ENCODE measurements at regions not wholly inside any gene's neighbourhood (a gene's known extent, or its start where the extent isn't known, plus 50 kb on each side); places are given as distances from the start of the nearest gene placed in this dataset.
"Not testable (repeated sequence)": the region's sequence is repeated elsewhere in the genome, so short reads cannot be mapped to it uniquely, and the experiment has no call there.

DNA sequence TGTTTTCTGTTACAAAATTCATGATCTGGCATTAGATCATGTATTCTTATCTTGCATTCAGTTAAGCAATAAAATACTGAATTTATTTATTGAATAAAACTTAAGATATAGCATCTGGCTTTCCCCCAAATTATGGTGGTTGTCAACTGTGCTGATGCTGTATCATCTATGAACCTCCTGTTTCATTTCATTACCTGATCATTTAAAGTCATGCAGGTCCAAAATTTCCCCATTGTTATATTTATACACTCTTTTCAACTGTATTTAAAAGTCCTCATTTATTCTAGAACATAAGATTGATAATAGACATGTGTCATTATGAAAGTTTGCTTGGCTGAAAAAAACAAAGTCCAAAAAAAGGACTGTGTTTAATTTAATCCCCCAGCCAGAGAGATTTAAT lies 627.4 kb upstream of the ADGRB3 start:
- DNase-seq: no peak

DNA sequence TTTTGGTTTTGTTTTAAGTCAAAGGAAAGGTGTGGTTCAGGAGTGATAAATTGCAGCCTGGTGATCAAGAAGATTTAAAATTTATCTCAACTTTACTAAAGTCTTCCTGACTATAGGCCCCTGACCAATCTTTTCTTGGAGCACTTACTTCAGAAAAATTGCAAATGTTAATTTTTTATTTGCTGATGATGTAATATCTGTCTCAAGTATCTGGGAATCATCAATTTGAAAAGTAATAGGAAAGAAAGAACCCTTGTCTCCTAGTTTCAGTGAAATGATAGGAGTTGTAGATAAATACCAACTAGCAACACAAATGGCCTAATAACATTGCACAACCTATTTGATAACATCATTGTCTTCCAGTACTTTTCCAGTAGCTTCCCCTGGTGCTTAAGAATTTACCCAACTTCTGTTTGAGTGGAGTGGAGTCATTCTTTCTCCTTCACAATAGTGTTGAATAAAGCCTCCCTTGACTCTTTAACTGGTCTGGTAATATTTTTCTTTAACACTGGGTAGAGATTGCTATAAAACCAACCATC lies 648.3 kb upstream of the ADGRB3 start:
- DNase-seq: no peak

DNA sequence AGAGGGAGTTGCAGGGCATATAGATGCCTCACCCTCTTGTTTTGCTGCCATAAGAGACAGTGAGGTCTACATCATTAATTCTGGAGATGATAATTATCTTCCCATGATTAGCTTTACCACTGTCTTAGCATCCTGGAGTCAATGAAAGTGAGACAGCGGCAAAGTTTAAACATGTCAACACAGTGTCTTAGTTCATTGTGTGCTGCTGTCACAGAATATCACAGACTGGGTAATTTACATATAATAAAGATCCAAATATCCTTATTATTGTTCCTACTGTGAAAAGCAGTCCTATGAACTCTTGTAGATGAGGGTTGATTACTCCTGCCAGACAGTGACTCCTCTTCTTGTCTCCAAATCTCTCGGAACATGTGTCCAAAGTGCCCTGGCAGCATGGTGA lies 658.6 kb upstream of the ADGRB3 start:
- no peak for DNase-seq

DNA sequence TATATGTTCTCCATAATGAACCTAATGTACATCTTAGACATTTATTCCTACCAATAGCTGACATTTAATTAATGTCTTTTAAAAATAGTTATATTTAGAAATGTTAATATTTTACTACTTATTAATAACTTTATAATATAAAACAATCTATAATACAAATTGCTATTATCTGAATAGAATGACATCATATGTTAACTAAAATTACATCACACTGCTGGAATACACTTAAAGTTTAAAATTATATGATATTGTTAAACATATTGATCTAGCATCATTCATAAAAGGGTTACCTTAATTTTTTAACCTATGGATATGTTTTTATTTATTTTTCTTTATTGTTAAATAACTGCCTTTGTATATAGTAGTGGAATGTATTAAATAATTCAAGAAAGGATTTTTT lies 660.2 kb upstream of the ADGRB3 start:
- DNase-seq: no peak

DNA sequence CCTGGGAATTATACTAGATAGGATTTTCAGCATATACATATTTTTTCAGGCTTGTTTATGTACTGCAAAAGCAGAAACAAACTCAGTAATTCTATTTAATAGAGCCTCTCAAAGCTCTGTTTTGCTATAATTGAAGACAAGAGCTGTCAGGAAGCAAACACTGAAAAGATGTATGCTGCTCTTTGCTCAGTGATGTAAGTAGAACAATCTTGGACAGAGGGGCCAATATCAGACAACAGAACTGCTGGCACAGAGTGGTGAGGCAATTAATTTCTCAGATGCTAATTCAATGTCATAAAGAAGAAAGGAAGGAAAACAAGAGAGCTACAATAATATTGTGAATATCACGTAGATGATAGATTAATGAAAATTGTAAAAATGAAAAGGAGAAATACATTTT lies 663.3 kb upstream of the ADGRB3 start:
- no peak for DNase-seq

DNA sequence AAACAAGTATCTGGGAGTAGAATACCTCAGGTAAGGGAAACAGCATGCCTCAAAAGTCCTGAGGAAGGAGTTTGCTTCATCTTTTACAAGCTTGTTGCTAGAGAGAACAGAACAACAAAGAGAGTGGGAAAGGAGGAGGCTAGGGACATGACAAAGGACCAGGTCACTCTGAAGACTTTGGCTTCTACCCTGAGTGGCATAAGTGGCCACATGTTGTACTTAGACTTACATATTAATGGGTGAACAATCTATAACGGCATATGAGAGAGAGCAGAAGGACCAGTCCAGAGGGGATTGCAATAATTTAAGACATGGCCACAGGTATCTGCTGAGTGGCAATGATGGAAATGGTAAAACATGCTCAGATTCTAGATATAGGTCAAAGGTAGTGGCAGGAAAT lies 668.3 kb upstream of the ADGRB3 start:
- DNase-seq: no peak

DNA sequence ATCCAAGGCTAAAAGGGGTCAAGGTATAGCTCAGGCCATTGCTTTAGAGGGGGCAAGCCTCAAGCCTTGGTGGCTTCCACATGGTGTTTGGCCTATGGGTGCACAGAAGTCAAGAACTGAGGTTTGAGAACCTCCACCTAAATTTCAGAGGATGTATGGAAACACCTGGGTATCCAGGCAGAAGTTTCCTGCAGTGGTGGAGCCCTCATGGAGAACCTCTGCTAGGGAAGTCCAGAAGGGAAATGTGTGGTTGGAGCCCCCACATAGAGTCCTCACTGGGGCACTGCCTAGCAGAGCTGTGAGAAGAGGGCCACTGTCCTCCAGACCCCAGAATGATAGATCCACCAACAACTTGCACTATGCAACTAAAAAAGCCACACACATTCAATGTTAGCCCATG lies 678.7 kb upstream of the ADGRB3 start:
- no peak for DNase-seq

DNA sequence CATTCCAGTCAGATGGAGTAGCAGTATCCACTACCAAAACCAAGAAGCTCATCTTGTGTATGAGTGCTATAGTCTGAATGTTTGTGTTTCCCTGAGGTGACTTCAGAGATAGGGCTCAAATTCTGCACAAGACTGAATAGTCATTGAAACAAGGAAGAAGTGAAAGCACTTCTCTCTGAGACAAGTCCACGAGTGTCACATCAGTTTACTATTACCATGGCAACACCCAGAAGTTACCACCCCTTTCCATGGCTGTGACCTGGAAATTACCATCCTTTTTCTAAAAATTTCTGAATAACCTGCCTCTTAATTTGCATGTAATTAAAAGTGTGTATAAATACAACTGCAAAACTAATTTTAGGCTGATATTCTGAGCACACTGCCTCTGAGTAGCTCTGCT lies 682.1 kb upstream of the ADGRB3 start:
- no peak for DNase-seq

DNA sequence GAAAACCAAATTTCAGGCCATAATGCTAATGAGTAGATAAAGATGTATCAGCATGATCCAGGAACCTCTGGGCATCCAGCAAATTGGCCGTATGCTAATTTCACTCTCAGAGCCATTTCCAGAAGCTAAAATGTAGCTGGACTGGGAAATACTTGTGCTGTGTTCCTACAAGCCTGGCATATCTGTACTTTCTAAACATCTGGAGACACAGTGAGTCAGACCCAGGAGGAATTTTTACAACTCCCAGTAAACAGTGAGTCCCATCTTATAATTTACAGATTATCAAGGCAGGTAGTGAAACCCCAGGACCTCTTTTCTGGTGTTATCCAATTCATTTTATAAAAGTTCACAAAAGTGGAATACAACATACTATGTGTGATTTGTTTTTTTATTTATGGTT lies 683.0 kb upstream of the ADGRB3 start:
- no peak for DNase-seq

DNA sequence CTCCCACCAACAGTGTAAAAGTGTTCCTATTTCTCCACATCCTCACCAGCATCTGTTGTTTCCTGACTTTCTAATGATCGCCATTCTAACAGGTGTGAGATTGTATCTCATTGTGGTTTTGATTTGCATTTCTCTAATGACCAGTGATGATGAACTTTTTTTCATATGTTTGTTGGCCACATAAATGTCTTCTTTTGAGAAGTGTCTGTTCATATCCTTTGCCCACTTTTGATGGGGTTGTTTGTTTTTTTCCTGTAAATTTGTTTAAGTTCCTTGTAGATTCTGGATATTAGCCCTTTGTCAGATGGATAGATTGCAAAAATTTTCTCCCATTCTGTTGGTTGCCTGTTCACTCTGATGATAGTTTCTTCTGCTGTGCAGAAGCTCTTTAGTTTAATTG lies 687.3 kb upstream of the ADGRB3 start:
- not testable (repeated sequence) for DNase-seq

DNA sequence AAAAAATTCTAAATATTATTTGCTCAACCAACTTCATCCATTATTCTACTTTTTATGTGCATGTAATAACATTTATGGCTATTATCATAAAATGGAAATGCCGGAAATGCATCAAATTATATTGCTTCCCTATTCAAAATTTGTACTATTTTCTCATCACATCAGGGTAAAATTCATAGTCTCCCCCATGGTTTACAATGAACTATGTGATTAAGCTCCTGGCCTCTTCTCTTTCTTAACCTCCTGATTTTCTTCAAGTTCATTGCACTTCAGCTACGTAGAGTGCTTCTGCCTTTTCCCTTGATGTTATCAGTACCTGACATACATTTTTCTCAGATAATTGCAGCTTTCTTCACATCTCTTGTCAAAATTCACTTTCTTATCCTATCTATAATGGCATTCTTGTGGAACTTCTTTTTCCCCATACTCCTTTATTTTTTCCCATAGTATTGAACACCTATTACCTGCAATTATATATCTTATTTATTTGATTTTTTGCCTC lies 699.1 kb upstream of the ADGRB3 start:
- no peak for DNase-seq

DNA sequence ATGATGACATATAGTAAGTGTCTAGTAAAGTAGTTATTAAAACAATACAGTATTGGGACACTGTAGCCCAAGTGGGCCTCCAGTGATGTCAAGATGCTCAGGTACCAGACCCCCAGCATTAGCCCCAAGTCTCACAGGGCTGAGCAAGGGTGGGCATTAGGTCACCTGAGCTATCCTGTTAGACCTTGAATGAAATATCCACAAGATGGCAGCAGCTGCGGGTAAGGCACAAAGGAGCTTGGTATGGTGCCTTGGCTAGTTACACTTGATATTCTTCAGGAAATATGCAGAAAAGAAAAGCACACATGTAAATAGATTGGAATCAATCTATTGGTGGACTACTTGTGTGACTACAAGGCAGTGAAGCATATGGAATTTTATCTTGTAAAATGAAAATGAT lies 701.8 kb upstream of the ADGRB3 start:
- no peak for DNase-seq

DNA sequence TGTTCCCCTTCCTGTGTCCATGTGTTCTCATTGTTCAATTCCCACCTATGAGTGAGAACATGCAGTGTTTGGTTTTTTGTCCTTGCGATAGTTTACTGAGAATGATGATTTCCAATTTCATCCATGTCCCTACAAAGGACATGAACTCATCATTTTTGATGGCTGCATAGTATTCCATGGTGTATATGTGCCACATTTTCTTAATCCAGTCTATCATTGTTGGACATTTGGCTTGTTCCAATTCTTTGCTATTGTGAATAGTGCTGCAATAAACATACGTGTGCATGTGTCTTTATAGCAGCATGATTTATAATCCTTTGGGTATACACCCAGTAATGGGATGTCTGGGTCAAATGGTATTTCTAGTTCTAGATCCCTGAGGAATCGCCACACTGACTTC lies 712.5 kb upstream of the ADGRB3 start:
- not testable (repeated sequence) for DNase-seq

DNA sequence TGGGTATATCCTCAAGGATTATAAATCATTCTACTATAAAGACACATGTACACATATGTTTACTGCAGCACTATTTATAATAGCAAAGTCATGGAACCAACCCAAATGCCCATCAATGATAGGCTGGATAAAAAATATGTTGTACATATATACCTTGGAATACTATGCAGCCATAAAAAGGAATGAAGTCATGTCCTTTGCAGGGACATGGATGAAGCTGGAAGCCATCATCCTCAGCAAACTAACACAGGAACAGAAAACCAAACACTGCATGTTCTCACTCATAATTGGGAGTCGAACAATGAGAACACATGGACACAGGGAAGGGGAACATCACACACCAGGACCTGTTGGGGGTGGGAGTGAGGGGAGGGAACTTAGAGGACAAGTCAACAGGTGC lies 715.0 kb upstream of the ADGRB3 start:
- not testable (repeated sequence) for DNase-seq

DNA sequence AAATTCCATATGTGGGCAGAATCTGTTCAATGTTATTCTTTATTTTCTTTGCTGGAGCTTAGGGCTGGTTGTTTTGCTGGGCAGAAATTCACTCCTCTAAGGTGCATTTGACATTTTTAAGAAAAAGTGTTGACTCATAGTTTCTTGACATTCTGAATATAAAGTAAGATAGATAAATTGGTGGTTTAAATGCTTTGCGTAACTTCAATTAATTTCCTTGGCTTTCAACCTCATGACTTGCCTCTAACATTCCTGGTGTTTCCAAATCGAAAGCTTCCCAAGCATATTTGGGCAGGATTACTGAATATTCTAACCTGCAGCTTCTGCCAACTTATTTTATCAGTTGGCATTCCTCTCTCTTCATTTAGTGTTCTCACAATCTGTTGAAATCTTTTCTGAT lies 718.7 kb upstream of the ADGRB3 start:
- DNase-seq: no peak

DNA sequence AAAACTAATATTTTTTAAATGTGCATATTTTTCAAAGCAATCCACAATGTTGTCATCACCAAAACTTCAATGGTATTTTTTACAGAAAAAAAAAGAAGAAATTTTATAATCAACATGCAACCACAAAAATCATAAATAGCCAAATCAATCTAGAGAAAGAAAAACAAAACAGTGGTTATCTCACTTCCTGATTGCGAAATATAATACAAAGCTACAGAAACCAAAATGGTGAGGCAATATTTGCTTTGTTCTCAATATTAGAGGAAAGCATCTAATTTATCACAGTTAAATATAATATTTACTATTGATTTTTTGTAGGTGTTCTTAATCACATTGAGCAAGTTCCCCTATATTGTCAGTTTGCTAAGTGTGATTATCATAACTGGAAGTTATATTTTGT lies 720.7 kb upstream of the ADGRB3 start:
- DNase-seq: no peak

DNA sequence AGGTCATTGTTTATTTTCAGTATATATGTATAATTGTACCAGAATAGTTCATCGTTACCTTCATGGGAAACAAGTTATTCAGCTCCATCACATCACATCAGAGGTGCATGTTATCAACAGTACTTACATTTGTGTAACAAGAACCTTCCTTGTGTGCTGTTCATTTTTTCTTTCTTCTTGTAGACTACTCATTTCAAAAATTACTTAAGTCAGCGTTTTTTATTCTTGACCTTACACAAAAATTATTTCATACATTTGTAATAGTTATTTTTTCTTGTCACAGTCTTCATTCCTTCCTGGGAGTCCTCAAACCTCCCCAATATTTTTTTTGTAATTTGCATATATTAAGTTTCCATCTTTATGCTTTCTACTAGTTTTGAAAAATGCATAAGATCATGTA lies 725.7 kb upstream of the ADGRB3 start:
- DNase-seq: no peak

DNA sequence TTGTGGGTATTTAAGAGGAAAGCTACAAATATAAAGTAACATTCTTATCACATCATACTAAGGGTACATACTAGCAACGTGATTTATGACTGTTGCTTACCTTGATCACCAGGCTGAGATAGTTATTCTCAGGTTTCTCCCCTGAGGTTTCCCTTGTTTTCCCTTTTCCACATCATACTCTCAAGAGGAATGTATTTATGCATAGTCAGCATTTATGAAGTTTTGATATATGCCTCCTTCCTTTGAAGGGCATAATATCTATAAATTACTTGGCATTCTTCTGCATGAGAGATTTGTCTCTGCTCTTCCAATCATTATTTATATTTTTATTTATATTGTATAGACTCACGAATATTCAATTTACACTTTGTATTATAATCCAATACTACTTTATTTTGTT lies 726.7 kb upstream of the ADGRB3 start:
- DNase-seq: no peak

DNA sequence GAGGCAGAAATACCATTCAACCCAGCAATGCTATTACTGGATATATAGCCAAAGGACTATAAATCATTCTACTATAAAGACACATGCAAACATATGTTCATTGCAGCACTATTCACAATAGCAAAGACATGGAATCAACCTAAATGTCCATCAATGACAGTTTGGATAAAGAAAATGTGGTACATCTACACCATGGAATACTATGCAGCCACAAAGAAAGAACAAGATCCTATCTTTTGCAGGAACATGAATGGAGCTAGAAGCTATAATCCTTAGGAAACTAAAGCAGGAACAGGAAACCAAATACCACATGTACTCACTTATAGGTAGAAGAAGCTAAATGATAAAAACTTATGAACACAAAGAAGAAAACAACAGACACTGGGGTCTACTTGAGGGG lies 730.3 kb upstream of the ADGRB3 start:
- DNase-seq: not testable (repeated sequence)

DNA sequence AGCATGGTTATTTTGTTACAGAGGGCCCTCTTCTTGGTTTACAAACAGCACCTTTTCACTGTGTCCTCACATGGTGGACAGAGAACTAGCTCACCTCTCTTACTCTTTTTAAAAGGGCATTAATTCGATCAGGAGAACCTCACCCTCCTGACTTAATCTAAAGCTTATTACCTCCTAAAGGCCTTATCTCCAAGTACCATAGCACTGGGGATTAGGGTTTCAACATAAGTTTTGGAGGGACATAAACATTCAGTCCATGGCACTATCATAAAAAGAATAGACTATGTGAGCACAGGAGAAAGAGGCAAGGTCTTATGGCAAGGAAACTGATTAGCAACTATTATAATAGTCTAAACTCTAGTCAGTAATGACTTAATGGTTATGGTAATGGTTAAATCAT lies 736.2 kb upstream of the ADGRB3 start:
- no peak for DNase-seq

DNA sequence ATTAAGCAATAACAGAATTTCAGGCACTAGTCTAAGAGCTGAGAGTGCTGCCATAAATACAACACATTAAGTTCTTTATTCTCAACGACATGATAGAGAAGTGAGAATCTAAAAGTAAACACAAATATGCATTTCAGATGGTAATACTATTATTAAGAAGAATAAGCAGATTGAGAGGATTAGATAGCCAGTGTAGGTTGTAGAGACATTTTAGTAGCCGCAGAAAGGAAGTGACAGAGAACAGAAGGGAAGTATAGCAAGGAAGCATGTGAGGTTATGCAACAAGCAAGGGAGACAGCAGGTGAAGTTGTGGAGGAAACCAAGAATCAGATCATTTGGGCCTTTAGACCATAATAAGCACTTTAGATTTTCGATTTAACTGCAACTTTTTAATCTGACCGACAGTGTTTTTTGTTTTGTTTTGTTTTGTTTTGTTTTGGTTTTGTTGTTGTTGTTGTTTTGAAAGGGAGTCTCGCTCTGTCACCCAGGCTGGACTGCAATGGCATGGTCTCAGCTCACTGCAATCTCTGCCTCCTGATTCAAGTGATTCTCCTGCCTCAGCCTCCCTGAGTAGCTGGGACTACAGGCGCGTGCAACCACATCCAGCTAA lies 737.0 kb upstream of the ADGRB3 start:
- no peak for DNase-seq

DNA sequence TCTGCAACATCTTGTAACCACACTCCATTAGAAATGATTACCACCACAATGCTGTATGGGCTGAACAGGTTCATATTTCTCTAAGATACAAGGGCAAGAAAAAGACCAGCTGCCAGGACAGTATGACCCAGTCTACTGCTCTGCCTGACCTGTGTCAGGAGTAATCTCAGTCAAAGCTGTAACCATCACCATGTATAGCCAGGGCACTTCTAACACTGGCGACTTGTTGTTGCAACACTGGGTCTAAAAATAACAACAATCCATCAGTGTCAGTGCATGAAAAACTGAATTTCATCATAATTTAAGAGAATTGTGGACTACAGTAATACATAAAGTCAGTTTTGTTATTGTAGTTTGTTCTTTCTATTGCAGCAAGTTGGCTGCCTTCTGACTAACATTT lies 738.6 kb upstream of the ADGRB3 start:
- no peak for DNase-seq

DNA sequence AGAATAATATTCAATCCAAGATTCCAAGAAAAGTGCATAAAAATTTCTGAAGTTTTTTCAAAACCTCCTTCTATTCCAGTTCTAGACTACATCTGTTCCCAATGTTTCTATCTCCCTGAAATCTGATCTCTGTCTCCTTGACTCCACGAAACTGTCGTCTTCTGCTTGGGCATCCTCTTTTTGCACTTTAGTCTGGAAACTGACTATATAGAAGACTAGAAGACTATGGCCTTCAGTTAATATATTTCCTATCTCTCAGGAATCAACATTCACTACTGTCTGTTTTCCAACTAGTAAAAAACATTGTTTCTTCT lies 745.4 kb upstream of the ADGRB3 start:
- DNase-seq: no peak

DNA sequence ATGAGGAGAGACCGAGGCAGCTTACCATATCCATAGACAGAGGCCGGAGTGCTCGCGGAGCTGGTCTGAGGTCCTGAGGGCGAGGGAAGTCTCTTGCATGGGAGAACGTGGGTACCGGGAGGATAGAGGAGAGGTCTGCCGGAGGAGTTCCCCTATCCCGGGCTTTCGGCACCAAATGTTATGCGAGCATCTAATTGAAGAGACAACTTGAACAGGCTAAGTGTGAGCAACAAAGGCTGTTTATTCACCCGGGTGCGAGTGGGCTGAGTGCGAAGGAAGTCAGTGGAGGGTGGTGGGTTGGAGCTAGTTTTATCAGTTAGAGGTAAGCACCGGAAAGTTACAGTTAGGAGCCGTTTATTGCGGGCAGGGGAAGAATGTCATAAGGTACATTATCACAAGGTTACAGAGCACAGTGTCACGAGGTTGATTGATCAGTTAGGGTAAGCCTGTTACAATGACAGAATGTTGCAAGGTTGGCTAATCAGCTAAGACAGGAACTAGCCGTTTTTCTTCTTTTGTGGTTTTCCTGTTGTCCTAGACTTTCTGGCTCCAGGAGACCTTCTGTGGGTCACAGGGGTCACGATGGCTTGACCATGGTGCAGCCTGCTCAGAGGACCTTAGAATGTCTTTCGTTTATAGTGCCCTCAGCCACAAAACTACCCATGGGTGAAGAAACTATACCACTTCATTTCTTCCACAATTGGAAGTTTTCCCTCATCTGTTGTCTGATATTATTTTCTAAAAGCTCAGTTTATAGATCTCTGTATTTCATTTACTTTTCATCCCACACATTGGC lies 746.0 kb upstream of the ADGRB3 start:
- DNase-seq: no peak

DNA sequence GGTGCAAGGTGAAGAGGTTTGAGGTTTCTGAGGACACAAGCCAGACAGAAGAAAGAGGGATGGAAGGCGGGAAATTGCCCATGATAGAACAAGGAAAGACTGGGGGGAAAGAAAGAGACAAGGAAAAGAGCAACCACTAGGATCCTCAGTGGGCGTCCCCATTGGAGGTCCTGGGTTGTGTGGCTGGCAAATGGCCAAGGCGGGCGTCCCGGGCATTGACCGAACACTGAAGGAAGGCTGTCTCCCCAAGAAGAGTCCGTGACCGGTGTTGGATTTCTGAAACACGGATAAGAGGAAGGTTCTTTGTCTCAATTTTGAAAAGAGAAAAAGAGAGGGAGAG lies 746.6 kb upstream of the ADGRB3 start:
- no peak for DNase-seq
